C1 segment of cervical spinal cord (tissue), 14 donors: ENCODE measurements at regions not wholly inside any gene's neighbourhood (a gene's known extent, or its start where the extent isn't known, plus 50 kb on each side); places are given as distances from the start of the nearest gene placed in this dataset.
"Not testable (repeated sequence)": the region's sequence is repeated elsewhere in the genome, so short reads cannot be mapped to it uniquely, and the experiment has no call there.

Source experiments
- DNase-seq, 14 donors: peaks; one replicate each; lab custom pipeline; 2025; lab: John Stamatoyannopoulos, UW

GRCh38 chr7:3135626-3136025, 92.0 kb upstream of the CARD11 start:
- DNase-seq: no peak

- DNase-seq: no peak
Measured at GRCh38 chr7:3138206-3138605, 94.5 kb upstream of the CARD11 start.

GRCh38 chr7:3138997-3139396, 95.3 kb upstream of the CARD11 start:
- DNase-seq: no peak

GRCh38 chr7:3140834-3141233, 97.2 kb upstream of the CARD11 start:
- no peak for DNase-seq

GRCh38 chr7:3141326-3141725, 97.7 kb upstream of the CARD11 start:
- no peak for DNase-seq

GRCh38 chr7:3143869-3144775, 100.5 kb upstream of the CARD11 start:
- no peak for DNase-seq

- DNase-seq: not testable (repeated sequence)
Measured at GRCh38 chr7:3144776-3145125, 101.1 kb upstream of the CARD11 start.

- DNase-seq: no peak
Measured at GRCh38 chr7:3146571-3147226, 103.0 kb upstream of the CARD11 start.

- DNase-seq: not testable (repeated sequence)
Measured at GRCh38 chr7:3148471-3148870, 104.8 kb upstream of the CARD11 start.

- no peak for DNase-seq
Measured at GRCh38 chr7:3149231-3149995, 105.7 kb upstream of the CARD11 start.

GRCh38 chr7:3150027-3150426, 106.4 kb upstream of the CARD11 start:
- no peak for DNase-seq

GRCh38 chr7:3151784-3152183, 108.1 kb upstream of the CARD11 start:
- DNase-seq: no peak

- no peak for DNase-seq
Measured at GRCh38 chr7:3152714-3153113, 109.0 kb upstream of the CARD11 start.

GRCh38 chr7:3153118-3153517, 109.5 kb upstream of the CARD11 start:
- no peak for DNase-seq

GRCh38 chr7:3154317-3154716, 110.7 kb upstream of the CARD11 start:
- DNase-seq: no peak

GRCh38 chr7:3154881-3155494, 111.3 kb upstream of the CARD11 start:
- no peak for DNase-seq

GRCh38 chr7:3156508-3156907, 112.8 kb upstream of the CARD11 start:
- no peak for DNase-seq

GRCh38 chr7:3157566-3158287, 114.1 kb upstream of the CARD11 start:
- DNase-seq: no peak

- no peak for DNase-seq
Measured at GRCh38 chr7:3158341-3158760, 114.7 kb upstream of the CARD11 start.

- no peak for DNase-seq
Measured at GRCh38 chr7:3159039-3159438, 115.4 kb upstream of the CARD11 start.

GRCh38 chr7:3159445-3159844, 115.8 kb upstream of the CARD11 start:
- no peak for DNase-seq
